Fibroblast of skin of right quadriceps (primary cell): ENCODE measurements at regions not wholly inside any gene's neighbourhood (a gene's known extent, or its start where the extent isn't known, plus 50 kb on each side); places are given as distances from the start of the nearest gene placed in this dataset.
"Not testable (repeated sequence)": the region's sequence is repeated elsewhere in the genome, so short reads cannot be mapped to it uniquely, and the experiment has no call there.

Source experiments
- DNase-seq: peaks from one replicate; pipeline ENCODE4 v3.0.0-alpha.2; 2013

GRCh38 chr2:120539937-120540718, 194.2 kb downstream of the INHBB start:
- peak; percentile 96 for DNase-seq

GRCh38 chr2:120540719-120541552, 194.7 kb upstream of the GLI2 start:
- no peak for DNase-seq

- DNase-seq: peak; percentile 30
Measured at GRCh38 chr2:120541553-120541932, 194.1 kb upstream of the GLI2 start.

GRCh38 chr2:120541972-120542670, 193.5 kb upstream of the GLI2 start:
- DNase-seq: no peak

- no peak for DNase-seq
Measured at GRCh38 chr2:120542911-120543527, 192.6 kb upstream of the GLI2 start.

- DNase-seq: no peak
Measured at GRCh38 chr2:120543899-120544298, 191.8 kb upstream of the GLI2 start.

GRCh38 chr2:120544522-120544921, 191.1 kb upstream of the GLI2 start:
- no peak for DNase-seq

GRCh38 chr2:120545007-120545406, 190.7 kb upstream of the GLI2 start:
- not testable (repeated sequence) for DNase-seq

GRCh38 chr2:120545521-120546047, 190.1 kb upstream of the GLI2 start:
- DNase-seq: no peak

- peak; percentile 98 for DNase-seq
Measured at GRCh38 chr2:120546048-120546864, 189.4 kb upstream of the GLI2 start.

- DNase-seq: no peak
Measured at GRCh38 chr2:120546865-120547390, 188.7 kb upstream of the GLI2 start.

- no peak for DNase-seq
Measured at GRCh38 chr2:120547662-120548061, 188.0 kb upstream of the GLI2 start.

GRCh38 chr2:120548627-120549608, 186.8 kb upstream of the GLI2 start:
- no peak for DNase-seq

GRCh38 chr2:120549841-120550240, 185.8 kb upstream of the GLI2 start:
- DNase-seq: no peak

GRCh38 chr2:120550282-120550681, 185.4 kb upstream of the GLI2 start:
- DNase-seq: no peak

GRCh38 chr2:120550893-120551446, 184.7 kb upstream of the GLI2 start:
- DNase-seq: no peak

GRCh38 chr2:120551522-120551921, 184.1 kb upstream of the GLI2 start:
- no peak for DNase-seq

- no peak for DNase-seq
Measured at GRCh38 chr2:120552079-120552478, 183.6 kb upstream of the GLI2 start.

GRCh38 chr2:120552800-120553481, 182.7 kb upstream of the GLI2 start:
- DNase-seq: peak; percentile 43
